HG03521 (cell line): ENCODE measurements at regions not wholly inside any gene's neighbourhood (a gene's known extent, or its start where the extent isn't known, plus 50 kb on each side); places are given as distances from the start of the nearest gene placed in this dataset.
"Not testable (repeated sequence)": the region's sequence is repeated elsewhere in the genome, so short reads cannot be mapped to it uniquely, and the experiment has no call there.

ENCODE experiments used
- ATAC-seq: cut with Tn5 transposase; IDR thresholded peaks from one replicate; pipeline ENCODE4 v1.9.1; 2021; ENCODE audit warnings: mild to moderate bottlenecking, moderate library complexity; ENCODE audit not compliant: unreplicated experiment

DNA sequence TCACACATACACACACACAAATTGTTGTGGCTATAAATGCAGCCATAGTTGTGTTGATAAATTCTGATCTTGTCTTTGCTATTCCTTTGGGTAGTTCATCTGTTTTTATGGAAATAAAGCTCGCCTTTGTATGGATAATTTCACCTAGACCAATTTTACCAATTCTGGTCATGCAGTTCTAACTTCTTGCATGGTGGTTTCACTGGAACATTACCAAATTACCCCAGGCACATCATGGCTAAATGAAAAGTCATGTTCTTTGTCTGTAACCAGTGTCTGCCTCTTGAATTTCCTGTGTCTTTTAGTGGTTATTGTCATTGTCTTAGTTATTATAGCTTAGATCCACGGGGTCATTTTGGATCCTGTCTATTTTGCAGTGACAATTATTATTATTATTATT, 50.3 kb upstream of the TMC1 start:
- no peak for ATAC-seq

DNA sequence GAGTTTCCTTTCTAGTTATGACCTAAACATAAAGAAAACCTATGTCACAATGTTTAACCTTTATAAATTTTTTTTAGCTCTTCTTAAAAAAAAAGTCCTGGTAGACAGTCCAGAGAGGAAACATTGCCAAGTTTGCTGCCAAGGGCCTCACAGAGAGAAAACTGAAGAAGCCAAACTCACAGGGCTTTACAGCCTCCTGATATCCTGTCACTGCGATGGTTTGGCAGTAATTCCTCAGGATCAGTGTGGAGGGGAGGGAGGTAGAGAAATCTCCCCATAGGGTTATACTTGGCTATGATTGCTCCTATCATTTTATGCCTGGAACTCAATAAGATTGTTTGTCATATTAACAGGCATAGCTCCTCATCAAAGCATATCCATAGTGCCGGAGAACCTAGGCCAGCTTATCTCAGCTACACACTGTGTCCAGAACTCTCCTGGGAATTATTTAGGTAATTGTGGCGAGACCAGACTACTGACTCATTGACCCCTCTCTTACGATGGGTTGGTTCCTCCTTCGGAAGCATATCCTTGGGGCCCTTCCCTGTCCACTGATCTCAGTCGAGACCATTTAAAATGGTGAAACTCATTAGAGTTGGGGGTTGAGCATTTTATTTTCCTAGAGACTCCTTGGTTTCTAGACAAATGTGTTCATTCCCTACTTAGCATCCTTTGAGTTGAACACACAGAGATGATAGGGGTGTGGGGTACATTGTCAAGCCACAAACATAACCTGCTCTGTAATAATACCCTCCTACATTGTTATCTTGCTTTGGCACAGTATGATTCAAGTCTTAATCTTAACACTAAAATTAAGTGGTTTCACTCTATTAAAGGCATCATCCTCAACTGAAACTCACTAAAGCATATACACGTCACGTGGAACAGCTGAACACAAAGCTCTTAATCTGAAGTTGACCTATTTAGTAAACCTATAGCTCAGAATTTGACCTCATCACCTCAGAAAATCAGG, 53.4 kb upstream of the TMC1 start:
- ATAC-seq, result no peak

DNA sequence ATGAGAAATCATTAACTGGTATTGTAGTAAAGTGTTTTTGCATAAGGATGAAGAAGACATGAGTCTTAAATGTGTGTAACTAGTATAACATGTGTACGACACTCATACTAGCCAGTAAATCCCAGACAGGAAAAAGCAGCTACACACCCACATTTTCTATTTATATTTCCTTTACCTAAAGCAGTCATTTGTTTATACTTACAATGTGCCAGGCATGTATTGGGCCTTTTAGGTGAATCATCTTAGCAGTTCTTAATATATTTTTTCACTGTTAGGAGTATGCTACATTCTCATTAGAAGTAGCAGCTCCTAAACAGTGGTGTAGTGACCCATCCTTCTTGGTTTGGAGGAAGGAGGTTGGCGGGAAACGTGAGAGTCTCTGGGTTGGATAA, 55.8 kb upstream of the TMC1 start:
- ATAC-seq, result no peak

DNA sequence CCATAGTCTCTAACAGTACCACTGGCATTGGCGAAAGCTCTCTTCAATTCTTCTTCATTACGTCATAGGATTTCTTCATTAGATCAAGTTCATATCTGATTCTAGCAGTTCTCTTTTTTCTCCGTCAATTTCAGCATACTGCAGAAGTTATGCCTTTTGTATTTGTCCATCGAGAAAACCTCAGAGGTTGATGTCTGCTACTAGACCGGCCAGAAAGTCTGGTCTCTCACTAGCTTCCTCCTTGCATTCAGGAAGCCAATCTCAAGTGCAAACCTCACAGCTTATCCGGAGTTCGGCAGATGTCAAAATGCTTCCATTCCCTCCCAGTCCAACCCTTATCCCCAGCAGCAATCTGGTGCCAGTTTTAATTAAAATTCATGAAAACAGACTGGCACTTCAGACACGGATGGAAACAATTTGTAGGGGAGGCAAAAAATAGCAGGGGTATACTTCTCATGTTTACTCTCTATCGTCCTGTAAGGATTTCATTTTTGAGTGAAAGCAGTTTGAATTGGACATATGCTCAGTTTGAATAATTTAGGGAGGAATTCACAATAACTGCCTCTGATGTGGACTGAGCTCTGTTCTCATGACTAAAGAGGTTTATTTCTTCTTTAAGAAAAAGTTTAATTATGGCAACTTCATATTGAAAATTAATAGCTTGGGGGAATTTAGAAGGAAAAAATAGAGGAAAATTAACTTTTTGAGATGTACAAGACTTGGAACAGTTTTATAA, 56.4 kb upstream of the TMC1 start:
- ATAC-seq, result peak; percentile 65

DNA sequence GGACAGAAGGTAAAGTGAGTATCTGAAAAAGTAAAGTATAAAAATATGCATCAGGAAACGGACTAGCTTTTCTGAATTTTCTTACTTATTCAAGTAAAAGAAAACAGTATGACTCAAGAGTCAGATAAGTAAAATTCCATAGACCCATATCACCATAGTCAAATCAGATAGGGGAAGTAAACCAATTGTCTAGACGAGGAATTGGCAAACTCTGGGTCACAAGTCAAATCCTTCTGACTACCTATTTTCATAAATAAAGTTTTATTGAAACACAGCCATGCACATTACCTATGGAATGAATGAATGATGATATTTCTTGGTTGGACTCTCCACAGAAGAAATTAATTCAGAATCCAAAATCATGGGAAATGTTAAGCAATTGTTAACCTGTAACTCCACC, 59.1 kb upstream of the TMC1 start:
- no peak for ATAC-seq

- ATAC-seq, result no peak
Measured at GRCh38 chr9:72460342-72461312, 60.8 kb upstream of the TMC1 start.

GRCh38 chr9:72459308-72459707, 62.1 kb upstream of the TMC1 start:
- ATAC-seq, result no peak

DNA sequence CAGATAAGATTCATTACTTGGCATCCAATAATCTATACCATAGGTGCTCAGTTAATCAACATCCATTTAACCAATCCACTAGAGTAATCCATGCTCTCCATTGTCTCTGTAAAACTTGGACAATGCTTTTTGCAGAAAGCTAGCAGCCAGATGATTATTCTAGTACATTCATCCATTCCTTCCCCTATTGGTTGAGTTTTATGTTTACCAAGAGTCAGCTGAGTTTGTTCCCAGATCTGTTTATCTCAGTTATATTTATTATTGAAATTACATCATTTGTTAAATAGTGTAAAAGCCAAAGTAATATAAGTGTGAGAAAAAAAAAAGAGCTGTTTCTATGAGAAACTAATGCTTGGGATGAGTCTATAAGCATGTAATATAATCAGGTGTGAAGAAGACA, 63.3 kb upstream of the TMC1 start:
- ATAC-seq, result no peak

GRCh38 chr9:72457366-72457765, 64.0 kb upstream of the TMC1 start:
- ATAC-seq, result no peak

GRCh38 chr9:72454871-72455491, 66.4 kb upstream of the TMC1 start:
- ATAC-seq, result no peak

DNA sequence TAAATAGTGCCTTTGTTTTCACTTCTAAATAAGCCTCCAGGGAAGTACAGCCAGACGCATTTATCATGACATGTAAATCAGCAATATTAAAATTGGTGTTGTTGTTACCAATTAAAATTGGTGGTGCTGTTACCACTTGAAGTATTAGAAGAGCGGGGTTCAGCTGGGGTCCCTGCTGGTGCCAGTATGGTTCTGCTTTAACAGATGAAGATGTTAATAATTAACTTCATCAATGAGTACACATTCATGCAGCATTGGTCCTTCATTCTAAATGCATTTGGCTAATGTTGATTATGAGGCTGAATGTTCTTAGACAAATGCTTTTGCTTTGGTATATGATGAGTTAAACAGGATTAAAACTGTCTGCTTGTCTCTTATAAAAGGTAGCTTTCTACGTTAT, 67.6 kb upstream of the TMC1 start:
- no peak for ATAC-seq

DNA sequence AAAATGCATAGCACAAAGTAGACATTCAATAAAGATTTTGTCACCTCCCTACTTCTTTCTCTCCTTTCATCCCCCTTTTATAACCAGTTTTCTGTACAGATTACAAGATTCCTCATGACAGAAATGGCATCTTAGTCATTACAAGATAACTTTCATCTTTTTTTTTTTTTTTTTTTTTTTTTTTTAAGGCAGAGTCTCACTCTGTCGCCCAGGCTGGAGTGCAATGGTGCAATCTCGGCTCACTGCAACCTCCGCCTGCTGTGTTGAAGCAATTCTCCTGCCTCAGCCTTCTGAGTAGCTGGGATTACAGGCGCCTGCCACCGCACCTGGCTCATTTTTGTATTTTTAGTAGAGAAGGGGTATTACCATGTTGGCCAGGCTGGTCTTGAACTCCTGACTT, 75.2 kb upstream of the TMC1 start:
- ATAC-seq, result not testable (repeated sequence)

DNA sequence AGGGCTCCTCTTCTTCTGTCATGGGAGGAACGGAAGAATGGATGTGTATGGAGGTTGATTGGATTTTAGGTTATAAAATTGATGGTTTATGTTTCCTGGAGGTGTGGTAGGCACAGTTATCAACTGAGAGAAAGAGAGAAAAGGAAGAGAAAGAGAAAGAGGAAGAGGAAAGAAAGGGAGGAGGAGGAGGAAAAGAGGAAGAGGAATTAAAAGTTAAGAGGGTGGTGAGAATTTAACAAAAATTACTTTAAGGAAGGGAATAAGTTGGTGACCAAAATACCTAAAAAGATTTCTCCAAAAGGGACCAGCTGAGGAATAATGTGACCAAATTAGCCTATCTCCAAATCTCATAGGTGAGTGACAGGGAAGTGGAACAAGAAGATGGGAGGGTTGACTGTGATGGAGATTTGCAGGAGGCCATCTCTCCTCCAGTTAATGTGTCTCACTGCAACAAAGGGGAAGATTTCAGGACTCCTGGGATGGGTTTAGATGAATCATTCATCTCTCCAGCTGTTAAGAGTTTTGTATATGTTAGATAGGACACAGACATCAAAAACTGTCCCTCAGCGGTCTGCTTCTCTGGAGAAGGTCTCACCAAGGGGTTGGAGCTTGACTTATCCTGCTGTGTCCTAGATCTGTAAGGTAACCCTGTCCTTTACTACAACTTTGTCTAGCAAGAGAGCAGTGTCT, 76.0 kb upstream of the TMC1 start:
- no peak for ATAC-seq

- ATAC-seq, result no peak
Measured at GRCh38 chr9:72444435-72444834, 77.0 kb upstream of the TMC1 start.

DNA sequence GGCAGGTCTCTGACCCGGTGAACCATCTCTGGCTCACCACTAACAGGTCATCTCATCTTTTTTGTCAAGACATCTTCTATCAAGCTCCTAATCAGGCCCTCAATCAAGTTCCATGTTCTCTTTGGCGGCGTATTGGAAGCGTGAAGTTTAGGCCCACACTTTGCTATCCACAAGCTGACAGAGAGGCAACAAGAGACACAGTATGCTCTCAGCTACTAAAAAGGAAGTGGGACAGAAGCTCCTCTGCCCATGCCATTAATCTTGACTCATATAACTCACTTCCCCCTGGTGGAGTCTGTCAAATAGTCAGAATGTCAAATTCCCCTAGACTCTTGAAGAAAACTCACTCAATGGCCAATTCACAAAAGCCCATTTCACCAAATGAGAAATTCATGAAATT, 77.6 kb upstream of the TMC1 start:
- peak; percentile 89 for ATAC-seq

- ATAC-seq, result no peak
Measured at GRCh38 chr9:72441848-72442607, 77.0 kb upstream of the ZFAND5 start.

GRCh38 chr9:72440992-72441847, 76.2 kb upstream of the ZFAND5 start:
- ATAC-seq, result no peak

DNA sequence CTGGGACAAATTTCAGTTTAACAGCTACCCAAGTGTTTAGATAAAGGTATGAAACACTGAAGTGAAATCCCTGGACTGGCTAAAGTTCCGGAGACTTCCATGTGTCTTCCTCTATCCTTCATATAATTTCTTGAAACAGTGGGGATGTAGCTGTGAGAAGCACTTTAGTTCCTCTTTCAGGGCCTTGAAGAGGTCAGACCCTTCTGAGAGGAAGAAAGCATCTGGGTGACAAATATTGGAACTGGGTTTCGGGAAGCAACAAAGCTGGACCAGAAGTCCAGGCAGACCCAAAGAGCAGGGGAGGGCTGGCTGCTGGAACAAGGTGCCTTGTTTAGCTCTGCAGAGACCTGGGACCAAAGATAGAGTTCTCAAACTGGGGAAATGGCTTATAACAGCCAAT, 75.4 kb upstream of the ZFAND5 start:
- ATAC-seq, result no peak
